Calu3 (cell line): ENCODE measurements at regions not wholly inside any gene's neighbourhood (a gene's known extent, or its start where the extent isn't known, plus 50 kb on each side); places are given as distances from the start of the nearest gene placed in this dataset.

ENCODE experiments used
- BruUV-seq: library from RNA; stranded (reverse); fragments of 400-500 nt; replicated peaks from 2 replicates; lab custom pipeline; 2021; lab: Mats Ljungman, UMichigan
- CTCF ChIA-PET: fragments of 300-600 bp; sonication (Branson Sonifier 250); formaldehyde crosslinking; loops from one replicate; lab custom pipeline; 2022; ENCODE audit warnings: antibody characterized with exemption; lab: Charles Lee
- DNase-seq: peaks from one replicate; pipeline ENCODE4 v3.0.0; 2022
- H3K27ac Mint-ChIP-seq: one replicate; pipeline ENCODE4 v1.8.0; 2022; ENCODE audit warnings: mixed read lengths; ENCODE audit not compliant: unreplicated experiment
- H3K27me3 Mint-ChIP-seq: one replicate; pipeline ENCODE4 v1.8.0; 2022; ENCODE audit warnings: mixed read lengths; ENCODE audit not compliant: unreplicated experiment
- H3K36me3 Mint-ChIP-seq: one replicate; pipeline ENCODE4 v1.8.0; 2022; ENCODE audit warnings: mild to moderate bottlenecking, moderate library complexity, mixed read lengths; ENCODE audit not compliant: insufficient read depth, unreplicated experiment
- H3K4me1 Mint-ChIP-seq: one replicate; pipeline ENCODE4 v1.8.0; 2022; ENCODE audit warnings: mild to moderate bottlenecking, low read depth, mixed read lengths; ENCODE audit not compliant: unreplicated experiment
- H3K4me3 Mint-ChIP-seq: one replicate; pipeline ENCODE4 v1.8.0; 2022; ENCODE audit warnings: mild to moderate bottlenecking, low read depth, moderate library complexity, mixed read lengths; ENCODE audit not compliant: unreplicated experiment
- H3K9me3 Mint-ChIP-seq: one replicate; pipeline ENCODE4 v1.8.0; 2022; ENCODE audit warnings: low read depth, mixed read lengths; ENCODE audit not compliant: unreplicated experiment
- intact Hi-C: fragments of 100-400 bp; cut with micrococcal nuclease; formaldehyde crosslinking; loops from one replicate; pipeline ENCODE4 v1.10.0; 2022; ENCODE audit not compliant: unreplicated experiment
- TF ChIP-seq, protein P1 (sequence below): fragments of 200-600 bp; IDR thresholded peaks from one replicate; pipeline ENCODE4 v1.8.0; 2022; ENCODE audit warnings: antibody characterized with exemption; ENCODE audit not compliant: unreplicated experiment

GRCh38 chr14:105841022-105842009 lies 314.9 kb downstream of the TMEM121 start:
- Mint-ChIP-seq H3K27ac (no peak overlapping the region), H3K36me3 (no peaks in the 10 kb centered on the region), H3K9me3 (no peaks in the 10 kb centered on the region), H3K27me3 (peaks cover 73% of the 10 kb centered on the region), H3K4me3 (no peak overlapping the region), H3K4me1 (no peaks in the 10 kb centered on the region)
- CTCF ChIA-PET: no interaction called here
- no TSS peak for BruUV-seq
- intact Hi-C loops: no loop called here
- TF ChIP-seq, protein P1, sequence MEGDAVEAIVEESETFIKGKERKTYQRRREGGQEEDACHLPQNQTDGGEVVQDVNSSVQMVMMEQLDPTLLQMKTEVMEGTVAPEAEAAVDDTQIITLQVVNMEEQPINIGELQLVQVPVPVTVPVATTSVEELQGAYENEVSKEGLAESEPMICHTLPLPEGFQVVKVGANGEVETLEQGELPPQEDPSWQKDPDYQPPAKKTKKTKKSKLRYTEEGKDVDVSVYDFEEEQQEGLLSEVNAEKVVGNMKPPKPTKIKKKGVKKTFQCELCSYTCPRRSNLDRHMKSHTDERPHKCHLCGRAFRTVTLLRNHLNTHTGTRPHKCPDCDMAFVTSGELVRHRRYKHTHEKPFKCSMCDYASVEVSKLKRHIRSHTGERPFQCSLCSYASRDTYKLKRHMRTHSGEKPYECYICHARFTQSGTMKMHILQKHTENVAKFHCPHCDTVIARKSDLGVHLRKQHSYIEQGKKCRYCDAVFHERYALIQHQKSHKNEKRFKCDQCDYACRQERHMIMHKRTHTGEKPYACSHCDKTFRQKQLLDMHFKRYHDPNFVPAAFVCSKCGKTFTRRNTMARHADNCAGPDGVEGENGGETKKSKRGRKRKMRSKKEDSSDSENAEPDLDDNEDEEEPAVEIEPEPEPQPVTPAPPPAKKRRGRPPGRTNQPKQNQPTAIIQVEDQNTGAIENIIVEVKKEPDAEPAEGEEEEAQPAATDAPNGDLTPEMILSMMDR: no peak
- no peak for DNase-seq

- no peaks in the 10 kb centered on the region for H3K9me3 Mint-ChIP-seq
- H3K36me3 Mint-ChIP-seq: no peaks in the 10 kb centered on the region
- TF ChIP-seq, protein P1: no peak
- no peak for DNase-seq
- no TSS peak for BruUV-seq
- no peak overlapping the region for H3K4me3 Mint-ChIP-seq
- CTCF ChIA-PET: no interaction called here
- no peak overlapping the region for H3K27ac Mint-ChIP-seq
- H3K4me1 Mint-ChIP-seq: no peaks in the 10 kb centered on the region
- peaks cover 73% of the 10 kb centered on the region for H3K27me3 Mint-ChIP-seq
- intact Hi-C loops: no loop called here
Observed at GRCh38 chr14:105842105-105842504, 315.7 kb downstream of the TMEM121 start.

- CTCF ChIA-PET: no interaction called here
- no peak overlapping the region for H3K4me3 Mint-ChIP-seq
- peaks cover 73% of the 10 kb centered on the region for H3K27me3 Mint-ChIP-seq
- intact Hi-C loops: no loop called here
- TF ChIP-seq, protein P1: no peak
- no peak overlapping the region for H3K27ac Mint-ChIP-seq
- H3K9me3 Mint-ChIP-seq: no peaks in the 10 kb centered on the region
- BruUV-seq: no TSS peak
- no peaks in the 10 kb centered on the region for H3K36me3 Mint-ChIP-seq
- H3K4me1 Mint-ChIP-seq: no peaks in the 10 kb centered on the region
- no peak for DNase-seq
Observed at GRCh38 chr14:105843444-105844046, 317.2 kb downstream of the TMEM121 start.

GRCh38 chr14:105844047-105844630 lies 317.8 kb downstream of the TMEM121 start:
- intact Hi-C loops: no loop called here
- DNase-seq: no peak
- Mint-ChIP-seq H3K27ac (no peak overlapping the region), H3K36me3 (no peaks in the 10 kb centered on the region), H3K27me3 (peaks cover 73% of the 10 kb centered on the region), H3K4me3 (no peak overlapping the region), H3K9me3 (no peaks in the 10 kb centered on the region), H3K4me1 (no peaks in the 10 kb centered on the region)
- BruUV-seq: no TSS peak
- TF ChIP-seq, protein P1: no peak
- CTCF ChIA-PET: no interaction called here
